ENCODE measurements at regions not wholly inside any gene's neighbourhood (a gene's known extent, or its start where the extent isn't known, plus 50 kb on each side); places are given as distances from the start of the nearest gene placed in this dataset.

DNA sequence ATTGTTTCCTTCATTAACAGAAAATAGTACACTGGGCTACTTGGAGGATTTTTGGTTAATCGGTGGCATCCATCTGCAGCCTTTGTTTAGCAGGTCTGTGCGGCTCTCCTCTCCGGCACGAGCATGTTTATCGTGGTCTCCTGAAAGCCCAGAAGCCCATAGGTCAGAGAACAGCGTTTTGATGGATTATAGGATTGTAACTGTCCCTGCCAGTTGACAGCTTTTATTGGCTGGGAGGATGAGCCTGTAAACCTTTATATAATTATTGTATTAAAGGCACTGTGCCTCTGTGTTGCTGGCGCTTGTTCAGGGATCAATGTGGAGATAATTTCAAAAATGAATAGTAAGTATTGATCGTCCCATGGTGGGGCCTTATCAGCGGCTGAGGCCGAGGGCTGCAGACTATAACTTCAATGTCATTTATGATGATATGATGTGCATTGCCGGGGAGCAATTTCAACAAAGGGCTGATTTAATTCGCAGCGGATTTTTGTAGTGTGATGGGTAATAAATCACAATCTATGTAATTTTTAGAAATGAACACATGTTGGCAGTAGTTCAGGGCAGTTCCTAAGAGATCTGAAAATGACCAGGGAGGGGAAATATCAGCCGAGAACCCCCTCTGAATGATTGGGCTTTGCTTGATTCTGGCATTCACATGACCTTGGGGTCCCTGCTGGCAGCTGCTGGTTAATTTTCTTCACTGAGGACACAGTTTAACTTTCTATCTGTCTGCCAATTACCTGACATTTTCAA lies 736.1 kb downstream of the GALR1 start:
- DNase-seq (ENCODE audit: low read depth) = no peak
- H3K4me3 ChIP-seq (ENCODE audit: low read depth, low read length) = no peak overlapping the region
- in situ Hi-C loops (cut with HindIII; ENCODE audit: low sequenced_read_pairs) = no loop called here
- TF ChIP-seq, protein P1, sequence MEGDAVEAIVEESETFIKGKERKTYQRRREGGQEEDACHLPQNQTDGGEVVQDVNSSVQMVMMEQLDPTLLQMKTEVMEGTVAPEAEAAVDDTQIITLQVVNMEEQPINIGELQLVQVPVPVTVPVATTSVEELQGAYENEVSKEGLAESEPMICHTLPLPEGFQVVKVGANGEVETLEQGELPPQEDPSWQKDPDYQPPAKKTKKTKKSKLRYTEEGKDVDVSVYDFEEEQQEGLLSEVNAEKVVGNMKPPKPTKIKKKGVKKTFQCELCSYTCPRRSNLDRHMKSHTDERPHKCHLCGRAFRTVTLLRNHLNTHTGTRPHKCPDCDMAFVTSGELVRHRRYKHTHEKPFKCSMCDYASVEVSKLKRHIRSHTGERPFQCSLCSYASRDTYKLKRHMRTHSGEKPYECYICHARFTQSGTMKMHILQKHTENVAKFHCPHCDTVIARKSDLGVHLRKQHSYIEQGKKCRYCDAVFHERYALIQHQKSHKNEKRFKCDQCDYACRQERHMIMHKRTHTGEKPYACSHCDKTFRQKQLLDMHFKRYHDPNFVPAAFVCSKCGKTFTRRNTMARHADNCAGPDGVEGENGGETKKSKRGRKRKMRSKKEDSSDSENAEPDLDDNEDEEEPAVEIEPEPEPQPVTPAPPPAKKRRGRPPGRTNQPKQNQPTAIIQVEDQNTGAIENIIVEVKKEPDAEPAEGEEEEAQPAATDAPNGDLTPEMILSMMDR (IDR thresholded peaks at IDR 0.05; ENCODE audit: low read depth, low read length, missing control alignments) = no peak

DNA sequence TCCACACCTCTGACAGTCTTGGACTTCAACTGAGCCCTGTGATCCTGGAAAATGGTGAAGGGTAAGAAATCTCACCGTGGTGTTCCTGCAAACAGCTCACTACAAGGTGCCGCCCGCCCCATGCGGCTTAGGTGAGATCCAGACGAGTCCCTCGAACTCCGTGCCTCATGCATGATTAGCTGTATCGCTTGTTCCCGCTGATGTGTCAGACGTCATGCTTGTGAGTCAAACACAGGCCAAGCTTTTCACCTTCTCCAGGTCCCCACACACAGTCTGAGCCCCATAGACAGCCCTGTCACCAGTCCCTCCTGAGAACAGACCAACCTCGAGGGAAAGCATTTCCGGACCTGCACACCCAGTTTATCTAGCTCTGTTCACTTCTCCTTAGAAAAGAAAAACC lies 740.5 kb downstream of the GALR1 start:
- in situ Hi-C loops (cut with HindIII; ENCODE audit: low sequenced_read_pairs) = no loop called here

DNA sequence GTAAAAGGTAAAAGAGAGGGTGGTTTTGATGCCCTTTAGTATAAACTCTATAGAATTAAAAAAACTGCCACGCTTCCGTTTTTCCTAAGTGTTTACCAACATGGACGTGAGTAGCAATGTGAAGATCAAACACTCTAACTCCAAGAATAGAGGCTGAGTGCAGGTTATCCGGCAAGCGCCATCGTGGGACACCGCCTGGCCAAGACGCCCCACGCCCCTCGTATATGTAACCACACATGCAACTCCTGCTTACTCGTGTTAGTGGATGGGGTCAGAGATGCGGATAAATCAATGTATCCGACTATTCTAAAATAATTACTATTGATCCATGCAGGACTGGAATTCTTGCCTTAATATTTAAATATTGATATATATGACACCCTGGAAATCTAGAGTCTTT lies 741.3 kb downstream of the GALR1 start:
- DNase-seq (ENCODE audit: low read depth) = no peak
- H3K4me3 ChIP-seq (ENCODE audit: low read depth, low read length) = no peak overlapping the region
- in situ Hi-C loops (cut with HindIII; ENCODE audit: low sequenced_read_pairs) = no loop called here
- TF ChIP-seq, protein P1 (IDR thresholded peaks at IDR 0.05; ENCODE audit: low read depth, low read length, missing control alignments) = no peak

More for the DNA sequence above, 740.5 kb downstream of the GALR1 start:
- TF ChIP-seq, protein P1 (IDR thresholded peaks at IDR 0.05; ENCODE audit: low read depth, low read length, missing control alignments) = no peak
- H3K4me3 ChIP-seq (ENCODE audit: low read depth, low read length) = no peak overlapping the region
- DNase-seq (ENCODE audit: low read depth) = no peak

GRCh38 chr18:77992057-77992456 lies 742.4 kb downstream of the GALR1 start:
- in situ Hi-C loops (cut with HindIII; ENCODE audit: low sequenced_read_pairs) = no loop called here

DNA sequence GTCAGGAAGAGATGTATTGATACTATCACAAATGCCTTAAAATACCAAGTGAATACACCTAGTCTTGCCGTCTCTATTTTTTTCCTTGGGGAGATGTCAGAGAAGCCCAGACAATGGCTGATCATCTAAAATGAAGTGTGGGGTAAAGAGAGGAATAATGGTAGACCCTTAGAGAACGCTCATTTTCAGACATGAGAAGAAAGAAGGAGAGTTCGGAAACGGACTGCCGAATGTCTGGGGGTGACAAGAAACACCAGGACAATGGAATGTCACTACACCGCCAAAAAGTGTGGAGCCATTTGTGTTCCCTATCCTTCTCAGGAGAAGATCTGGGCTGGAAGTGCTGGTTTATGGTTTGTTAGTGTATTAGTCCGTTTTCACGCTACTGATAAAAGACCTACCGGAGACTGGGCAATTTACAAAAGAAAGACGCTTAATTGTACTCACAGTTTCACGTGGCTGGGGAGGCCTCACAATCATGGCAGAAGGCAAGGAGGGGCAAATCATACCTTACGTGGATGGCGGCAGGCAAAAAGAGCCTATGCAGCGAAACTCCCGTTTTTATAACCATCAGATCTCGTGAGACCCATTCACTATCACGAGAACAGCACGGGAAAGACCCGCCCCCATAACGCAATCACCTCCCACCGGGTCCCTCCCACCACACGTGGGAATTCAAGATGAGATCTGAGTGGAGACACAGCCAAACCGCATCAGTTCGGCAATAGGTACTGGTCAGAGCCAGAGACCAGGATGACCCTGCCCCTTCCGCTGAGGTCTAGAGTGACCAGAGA lies 743.7 kb downstream of the GALR1 start:
- DNase-seq (ENCODE audit: low read depth) = no peak
- in situ Hi-C loops (cut with HindIII; ENCODE audit: low sequenced_read_pairs) = no loop called here
- no peak overlapping the region for H3K4me3 ChIP-seq (ENCODE audit: low read depth, low read length)
- TF ChIP-seq, protein P1 (IDR thresholded peaks at IDR 0.05; ENCODE audit: low read depth, low read length, missing control alignments) = no peak

More at GRCh38 chr18:77992057-77992456, 742.4 kb downstream of the GALR1 start:
- no peak overlapping the region for H3K4me3 ChIP-seq (ENCODE audit: low read depth, low read length)
- DNase-seq (ENCODE audit: low read depth) = no peak
- TF ChIP-seq, protein P1 (IDR thresholded peaks at IDR 0.05; ENCODE audit: low read depth, low read length, missing control alignments) = no peak

DNA sequence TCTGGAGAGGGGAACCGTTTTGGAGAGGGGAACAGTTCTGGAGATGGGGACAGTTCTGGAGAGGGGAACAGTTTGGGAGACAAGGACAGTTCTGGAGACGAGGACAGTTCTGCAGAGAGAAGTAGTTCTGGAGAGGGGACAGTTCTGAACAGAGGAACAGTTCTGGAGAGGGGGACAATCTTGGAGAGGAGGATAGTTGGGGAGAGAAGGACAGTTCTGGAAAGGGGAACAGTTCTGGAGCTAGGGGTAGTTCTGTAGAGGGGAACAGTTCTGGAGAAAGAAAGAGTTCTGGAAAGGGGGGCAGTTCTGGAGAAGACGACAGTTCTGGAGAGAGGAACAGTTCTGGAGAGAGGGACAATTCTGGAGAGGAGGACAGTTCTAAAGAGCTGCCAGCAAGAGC lies 745.9 kb downstream of the GALR1 start:
- H3K4me3 ChIP-seq (ENCODE audit: low read depth, low read length) = no peak overlapping the region
- in situ Hi-C loops (cut with HindIII; ENCODE audit: low sequenced_read_pairs) = no loop called here
- DNase-seq (ENCODE audit: low read depth) = no peak
- TF ChIP-seq, protein P1 (IDR thresholded peaks at IDR 0.05; ENCODE audit: low read depth, low read length, missing control alignments) = no peak

All from astrocyte of the cerebellum (primary cell).